AG08396 (cell line): ENCODE measurements at regions not wholly inside any gene's neighbourhood (a gene's known extent, or its start where the extent isn't known, plus 50 kb on each side); places are given as distances from the start of the nearest gene placed in this dataset.

Source experiments
- DNase-seq: peaks from one replicate; pipeline ENCODE4 v3.0.0; 2012; ENCODE audit warnings: low spot score, mixed read lengths

DNA sequence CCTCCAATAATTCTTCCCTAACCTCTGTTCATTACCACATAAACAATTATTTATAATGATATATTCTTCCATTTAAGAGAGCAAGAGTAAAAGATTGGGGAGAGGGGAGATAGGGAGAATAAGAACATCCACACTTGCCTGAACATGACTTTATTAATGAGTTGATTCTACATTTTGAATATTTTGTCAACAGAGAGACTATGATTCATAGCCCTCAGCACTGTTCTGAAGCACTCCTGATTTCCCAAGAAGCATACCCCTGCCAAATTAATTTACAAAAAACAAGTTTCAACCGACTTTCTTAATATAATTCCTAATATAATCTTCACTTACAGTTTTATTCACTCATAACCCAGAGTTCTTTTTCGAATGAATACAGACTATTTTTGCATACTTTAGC lies 828.8 kb downstream of the ROBO2 start:
- DNase-seq = no peak

DNA sequence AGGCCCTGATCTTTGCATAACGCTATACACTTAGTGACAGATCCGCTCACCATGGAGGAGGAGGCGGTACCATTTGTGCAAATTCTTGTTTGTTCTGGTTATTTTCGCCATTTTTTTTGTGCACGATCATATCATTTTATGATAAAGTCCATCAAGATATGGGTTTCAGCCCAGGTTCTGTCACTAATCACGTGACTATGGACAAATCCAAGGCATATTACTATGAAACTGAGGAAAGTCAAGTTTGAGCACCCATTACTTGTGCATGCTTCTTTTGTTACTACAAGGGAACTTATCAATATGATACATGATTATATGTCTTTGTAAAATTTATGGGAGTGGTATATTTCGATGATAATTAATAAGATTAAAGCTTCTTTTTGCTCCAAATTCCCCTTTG lies 829.5 kb downstream of the ROBO2 start:
- no peak for DNase-seq

DNA sequence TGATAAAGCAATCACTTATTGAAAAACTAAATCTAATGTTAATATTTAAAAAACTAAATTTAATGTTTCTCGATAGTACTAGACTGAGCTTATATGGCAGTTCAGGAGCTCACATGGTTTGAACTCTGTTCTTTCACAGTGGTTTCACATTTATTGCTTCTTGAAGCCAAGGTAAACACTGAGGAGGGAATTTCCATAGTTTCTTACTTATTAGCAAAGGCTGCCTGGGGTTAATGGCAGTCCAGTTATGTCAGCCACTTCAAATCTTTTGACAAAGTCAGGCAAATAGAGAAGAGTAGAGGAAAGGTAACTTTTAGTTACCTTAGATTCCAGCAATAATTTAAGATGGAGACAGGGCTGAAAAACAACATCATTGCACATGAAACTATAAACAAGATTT lies 831.5 kb downstream of the ROBO2 start:
- no peak for DNase-seq

DNA sequence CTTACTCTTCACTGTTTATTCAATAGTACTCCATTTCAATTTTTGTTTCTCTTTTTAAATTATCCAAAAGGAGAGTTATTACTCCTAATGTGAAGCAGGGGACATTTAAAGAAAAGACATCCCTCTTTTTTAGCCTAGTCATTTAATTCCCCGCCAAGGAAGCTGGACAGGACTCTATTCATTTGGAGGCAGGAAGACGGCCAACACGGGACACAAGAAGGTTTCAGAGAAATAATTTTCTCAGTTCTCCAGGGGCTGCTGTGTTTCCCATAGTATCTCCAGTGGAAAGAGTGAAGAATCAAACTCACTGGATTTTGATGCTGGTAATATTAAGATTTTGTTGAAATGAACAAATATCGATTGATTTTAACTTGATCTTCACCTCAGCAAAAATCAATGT lies 833.7 kb downstream of the ROBO2 start:
- no peak for DNase-seq

DNA sequence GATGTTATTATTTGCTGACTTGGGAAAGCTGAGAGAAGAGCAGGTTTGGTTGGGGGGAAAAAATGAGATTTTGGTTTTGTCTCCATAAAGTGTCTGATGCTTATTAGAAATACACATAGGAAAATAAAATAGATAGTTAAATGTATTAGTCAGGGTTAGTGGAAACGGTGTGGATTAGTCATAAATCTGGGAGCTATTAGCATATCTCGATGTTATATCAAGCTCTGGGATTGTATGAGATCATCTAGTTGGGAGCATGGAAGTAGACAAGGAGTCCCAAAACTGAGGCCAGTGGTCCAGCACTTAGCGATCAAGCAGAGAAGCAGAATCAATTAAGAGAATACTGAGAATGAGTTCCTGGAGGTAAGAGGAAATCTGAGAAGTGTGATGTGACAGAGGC lies 845.5 kb downstream of the ROBO2 start:
- no peak for DNase-seq

DNA sequence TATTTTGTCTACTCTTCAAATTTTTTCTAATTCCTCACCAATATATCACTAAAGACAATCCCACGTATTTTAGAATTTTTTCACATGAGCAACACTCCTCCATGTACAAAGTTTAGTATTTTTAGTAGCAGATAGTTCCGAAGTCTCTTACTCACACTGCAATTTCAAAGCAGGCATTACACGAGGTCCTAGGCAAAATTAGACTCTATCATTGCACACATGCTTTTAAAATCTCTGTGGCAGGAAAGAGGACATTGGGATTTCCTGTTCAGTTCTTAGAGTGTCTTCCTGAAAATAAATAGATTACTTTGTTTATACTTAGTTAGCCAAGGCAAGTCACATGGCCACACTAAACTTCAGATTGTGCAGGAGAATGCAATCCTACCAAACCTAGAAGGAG lies 847.7 kb downstream of the ROBO2 start:
- peak; percentile 2 for DNase-seq

DNA sequence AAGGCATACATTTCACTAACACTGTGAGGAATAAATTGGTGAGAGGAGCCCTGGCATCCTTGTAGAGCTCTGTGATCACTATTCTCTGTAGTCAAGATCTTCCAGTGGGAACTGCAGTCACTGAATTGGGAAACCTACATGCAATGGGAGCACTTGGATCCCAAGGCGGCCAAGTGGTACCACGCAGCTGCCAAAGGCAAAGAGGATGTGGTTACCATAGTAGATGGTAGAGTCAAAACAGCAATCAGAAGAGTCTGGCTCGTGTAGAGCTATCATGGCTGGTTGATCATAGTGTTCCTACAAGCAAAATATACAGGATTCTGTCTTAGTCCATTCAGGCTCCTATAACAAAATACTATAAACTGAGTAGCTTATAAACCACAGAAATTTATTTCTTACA lies 849.7 kb downstream of the ROBO2 start:
- DNase-seq = no peak

DNA sequence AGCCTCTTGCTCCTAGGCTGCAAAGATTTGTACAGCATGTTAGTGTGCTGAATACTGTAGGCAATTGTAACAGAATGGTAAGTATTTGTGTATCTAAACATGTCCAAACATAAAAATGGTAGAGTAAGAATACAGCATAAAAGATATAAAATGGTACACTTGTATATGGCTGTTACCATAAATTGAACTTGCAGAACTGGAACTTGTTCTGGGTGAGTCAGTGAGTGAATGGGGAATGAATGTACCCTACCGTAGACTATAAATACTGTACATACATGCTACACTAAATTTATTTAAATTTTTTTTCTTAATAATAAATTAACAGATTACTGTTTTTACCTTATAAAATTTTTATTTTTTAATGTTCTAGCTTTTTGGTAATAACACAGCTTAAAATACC lies 858.7 kb downstream of the ROBO2 start:
- no peak for DNase-seq

DNA sequence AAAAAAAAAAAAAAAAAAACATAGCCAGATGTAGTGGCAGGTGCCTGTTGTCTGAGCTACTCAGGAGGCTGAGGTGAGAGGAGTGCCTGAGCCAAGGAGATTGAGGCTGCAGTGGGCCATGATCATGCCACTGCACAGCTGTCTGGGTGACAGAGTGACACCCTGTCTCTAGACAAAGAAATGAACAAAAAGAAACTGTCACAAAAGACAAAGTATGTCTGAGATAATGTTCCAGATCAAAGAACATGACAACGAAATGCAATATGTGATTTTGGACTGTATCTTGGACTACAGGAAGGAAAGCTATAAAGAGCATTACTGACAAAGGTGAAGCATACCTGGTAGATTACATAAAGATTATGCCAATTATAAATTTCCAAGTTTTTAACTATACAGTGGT lies 862.8 kb downstream of the ROBO2 start:
- DNase-seq = no peak

DNA sequence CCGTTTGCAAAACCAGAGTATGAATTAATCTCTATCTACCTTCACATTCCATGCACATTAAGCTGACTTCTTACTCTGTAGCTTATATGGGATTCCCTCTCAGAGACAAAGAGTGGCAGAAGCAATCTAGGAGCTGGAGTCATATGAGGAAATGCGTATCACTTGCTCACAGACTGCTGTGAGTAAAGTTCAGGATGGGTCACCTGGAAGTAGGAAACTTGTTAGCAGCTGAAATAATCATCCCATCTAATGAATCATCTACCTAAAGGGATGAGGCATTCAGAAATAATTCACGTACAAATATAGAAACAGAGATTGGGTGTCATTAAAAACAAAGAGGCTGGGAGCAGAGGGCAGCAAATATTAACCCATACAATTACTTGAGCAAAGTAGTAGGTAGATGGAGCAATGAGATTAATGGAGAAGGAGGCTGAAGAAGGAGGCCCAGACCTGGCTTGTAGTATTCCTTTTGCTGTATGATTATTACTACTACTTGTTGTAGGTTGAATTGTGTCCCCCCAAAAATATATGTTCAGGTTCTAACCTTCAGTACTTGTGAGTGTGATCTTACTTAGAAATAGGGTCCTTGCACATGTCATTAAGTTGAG lies 866.3 kb downstream of the ROBO2 start:
- no peak for DNase-seq

DNA sequence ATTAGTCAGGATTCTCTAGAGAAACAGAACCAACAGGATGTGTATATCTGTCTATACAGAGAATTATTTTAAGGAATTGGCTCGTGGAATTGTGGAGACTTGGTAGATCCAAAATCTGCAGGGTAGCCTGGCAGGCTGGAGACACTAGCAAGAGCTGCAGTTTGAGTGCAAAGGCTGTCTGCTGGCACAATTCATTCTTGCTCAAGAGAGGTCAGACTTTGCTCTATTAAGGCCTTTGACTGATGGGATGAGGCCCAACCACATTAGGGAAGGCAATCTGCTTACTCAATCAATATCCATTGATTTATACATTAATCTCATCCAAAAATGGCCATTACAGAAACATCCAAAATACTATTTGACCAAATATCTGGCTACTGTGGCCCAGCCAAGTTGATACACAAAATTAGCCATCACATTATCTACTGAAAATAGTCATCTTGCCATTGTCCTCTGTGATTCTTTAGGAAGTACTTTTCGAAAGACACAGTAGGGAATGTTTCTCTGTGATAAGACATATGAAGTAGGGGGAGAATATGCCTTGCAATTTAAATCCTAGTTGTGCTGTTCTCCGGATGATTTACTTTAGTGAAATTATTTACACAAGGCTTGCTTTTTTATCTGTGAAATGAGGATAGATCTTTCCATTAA lies 873.8 kb downstream of the ROBO2 start:
- DNase-seq = no peak

DNA sequence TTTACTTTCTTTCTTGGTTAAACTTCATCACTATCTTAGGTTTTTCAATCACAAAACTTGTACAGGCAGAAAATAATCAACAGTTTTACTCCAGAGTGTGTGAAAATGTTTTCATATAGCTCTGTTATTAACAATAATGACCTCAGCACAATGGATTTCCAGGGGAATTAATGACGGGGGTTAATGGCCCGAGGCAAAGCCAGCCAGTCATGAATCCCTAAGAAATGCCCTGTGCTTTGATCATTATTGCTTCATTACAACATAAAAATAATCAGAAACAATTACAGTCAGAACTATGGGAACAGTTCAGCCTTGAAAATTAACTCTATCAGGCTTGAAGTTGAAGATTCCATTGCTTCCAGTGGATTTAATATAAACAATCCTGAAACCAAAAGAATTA lies 875.4 kb downstream of the ROBO2 start:
- no peak for DNase-seq

DNA sequence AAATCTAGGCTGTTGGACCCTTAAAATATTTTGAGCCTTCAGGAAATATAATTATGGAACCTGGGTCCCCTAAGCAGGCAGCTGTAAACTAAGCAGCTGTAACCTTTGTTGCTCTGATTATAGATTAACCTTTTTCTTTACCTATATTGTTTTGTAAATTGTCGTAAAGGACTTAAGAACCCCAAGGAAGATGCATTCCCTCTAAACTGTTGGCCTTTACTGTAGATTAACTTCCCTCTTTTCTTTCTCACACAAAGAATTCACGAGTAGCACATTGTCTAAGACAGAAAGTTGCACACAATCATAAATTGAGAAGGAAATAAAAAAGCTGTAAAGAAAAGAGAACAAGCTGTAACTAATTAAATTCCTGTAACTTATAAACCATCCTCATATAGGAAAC lies 877.3 kb downstream of the ROBO2 start:
- no peak for DNase-seq

DNA sequence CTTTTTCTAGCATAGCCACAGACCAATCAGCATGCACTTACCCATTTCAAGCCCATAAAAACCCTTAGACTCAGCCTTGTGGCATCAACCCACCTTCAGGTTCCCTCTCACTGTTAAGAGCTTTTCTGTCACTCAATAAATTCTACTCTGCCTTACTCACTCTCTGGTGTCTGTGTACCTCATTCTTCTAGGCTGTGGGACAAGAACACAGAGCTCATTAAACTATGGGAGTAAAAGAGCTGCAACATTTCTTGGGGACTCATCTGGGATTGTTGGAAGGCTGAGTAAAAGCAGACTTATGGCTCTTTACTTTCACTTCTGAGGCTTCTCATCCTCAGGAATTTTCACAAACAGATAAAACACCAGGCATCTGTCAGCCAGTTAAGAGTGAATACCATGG lies 879.3 kb downstream of the ROBO2 start:
- DNase-seq = no peak

DNA sequence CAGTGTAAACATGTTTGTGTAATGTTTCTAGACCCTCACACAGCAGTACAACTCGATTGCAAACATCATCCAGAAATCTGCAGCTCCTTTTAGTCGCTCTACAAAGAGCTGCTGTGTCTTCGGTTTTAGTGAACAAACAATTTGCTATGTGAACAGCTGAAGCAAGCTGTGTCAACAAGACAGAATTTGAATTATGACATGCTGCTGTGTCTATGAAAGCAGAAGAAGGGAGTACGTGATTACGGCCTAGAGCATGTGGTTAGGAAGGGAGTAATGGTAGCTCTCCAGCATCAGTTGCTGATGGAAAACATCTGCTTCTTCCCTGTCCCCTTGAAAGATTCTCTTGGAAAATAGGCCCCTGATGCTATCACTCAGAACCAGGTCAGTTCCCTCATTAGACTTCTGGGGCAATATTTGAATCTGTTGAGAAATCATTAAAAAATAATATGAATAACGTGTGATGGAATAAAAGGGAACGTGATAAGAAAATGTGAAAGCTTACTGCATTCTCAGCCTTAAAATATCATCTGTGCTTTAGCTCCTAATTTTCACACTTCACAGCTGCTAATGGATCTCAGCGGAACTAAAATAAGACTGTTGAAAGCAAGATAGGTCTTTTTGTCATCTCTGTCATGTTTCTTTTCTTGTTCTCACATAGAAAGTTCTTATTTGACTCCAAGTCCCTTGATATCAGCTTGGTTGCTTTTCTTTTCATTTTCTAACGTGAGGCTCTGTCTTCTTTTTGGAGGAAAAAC lies 891.5 kb downstream of the ROBO2 start:
- DNase-seq = no peak

DNA sequence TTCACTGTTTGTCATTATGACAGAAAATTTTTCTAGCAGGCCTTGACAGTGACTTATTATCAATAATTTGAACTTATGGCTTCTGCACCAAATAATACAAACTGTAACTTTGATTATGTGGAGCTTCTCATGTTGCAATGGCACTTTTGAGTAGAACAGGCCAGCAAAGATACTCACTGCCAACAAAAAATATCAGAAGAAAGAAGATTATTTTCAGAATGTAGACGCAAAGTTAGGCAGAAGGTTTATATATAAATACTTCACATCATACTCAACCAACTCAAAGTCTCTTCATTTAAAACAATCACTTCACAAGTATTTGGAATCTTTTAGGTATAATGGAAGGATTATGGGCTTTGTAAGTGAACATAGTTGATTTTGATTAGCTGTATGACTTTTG lies 893.0 kb downstream of the ROBO2 start:
- DNase-seq = no peak

DNA sequence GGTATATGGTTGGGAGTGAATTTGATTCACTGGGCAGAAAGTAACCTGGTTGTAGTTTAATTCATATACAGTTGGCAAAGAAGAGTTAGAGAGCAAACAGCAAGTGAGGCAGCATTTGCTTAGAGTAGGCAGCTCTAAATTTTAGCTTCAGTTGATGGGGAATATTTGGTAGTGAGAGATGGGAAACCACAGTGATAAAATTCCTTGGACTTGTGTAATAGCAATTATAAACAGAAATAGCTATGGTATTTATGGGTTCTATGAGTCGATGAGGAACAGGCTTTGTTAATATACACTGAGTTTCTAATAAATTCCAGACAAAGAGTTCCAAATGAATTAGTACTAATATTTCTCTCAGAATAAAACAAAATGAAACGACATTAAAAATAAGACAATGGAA lies 894.0 kb downstream of the ROBO2 start:
- DNase-seq = no peak

DNA sequence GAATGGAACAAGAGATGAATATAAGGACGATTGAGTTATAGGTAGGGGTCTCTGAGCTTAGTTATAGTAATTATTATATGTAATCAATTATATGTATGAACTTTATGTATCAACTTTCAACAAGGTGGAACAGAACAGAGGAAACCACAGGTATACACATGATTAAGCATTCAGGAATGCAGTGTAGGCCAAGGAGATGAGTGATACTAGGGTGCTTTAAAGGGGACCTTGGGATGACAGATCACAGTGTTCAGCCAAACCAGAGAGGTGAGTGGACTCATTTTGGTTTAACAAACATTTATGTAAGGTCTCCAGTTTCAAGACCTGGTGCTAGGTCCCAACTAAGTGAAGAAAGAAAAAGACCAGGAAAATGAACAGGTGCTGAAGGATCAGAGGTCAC lies 895.5 kb downstream of the ROBO2 start:
- DNase-seq = no peak

DNA sequence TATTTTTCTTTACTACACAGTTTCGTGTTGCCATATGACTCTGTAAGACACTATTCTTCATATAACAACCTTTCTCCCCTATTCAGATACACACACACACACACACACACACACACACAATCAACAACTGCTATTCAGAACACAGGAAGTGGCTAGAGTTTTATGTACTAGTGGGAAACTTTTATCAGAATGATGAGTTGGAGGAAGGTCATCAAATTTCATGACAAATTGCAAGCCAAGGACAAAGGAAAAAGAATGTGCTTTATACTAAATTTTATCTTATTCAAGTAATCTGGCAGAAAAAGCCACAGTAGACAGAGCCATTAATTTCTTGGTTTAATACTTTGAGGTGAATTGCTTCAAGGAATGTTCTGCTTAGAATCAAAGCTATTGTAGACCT lies 899.8 kb downstream of the ROBO2 start:
- DNase-seq = no peak

DNA sequence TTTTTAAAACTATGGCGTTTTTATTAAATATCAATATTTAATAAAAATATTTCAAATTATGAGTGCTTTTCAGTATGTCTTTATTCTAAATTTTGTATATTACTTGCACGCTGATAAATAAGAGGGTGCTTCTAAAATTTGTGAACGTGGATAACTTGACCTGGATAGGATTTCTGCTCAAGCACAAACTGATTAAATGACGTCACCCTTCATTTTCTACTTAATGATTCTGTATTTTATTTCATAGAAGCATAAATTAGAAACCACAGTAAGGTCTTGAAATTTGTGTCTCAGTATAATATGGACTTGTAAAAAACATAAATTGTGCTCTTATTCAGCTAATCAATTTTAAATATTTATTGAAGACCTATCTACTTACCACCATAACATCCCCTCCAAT lies 903.7 kb downstream of the ROBO2 start:
- no peak for DNase-seq

DNA sequence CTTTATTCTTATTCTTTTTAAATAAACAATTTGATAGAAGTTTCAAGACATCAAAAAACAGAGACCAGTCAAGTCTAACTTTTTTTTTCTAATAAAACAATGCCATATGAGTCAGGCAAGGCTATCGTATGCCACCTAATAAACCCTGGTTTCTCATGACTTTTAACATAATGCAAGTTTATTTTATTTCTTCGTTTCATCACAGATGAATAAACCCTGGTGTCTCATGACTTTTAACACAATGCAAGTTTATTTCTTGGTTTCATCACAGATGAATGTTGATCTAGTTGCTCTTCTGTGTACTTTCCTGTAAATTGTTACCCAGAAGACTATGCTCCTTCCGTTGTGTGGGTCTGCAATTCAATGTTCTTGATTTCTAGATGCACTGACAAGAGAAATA lies 905.4 kb downstream of the ROBO2 start:
- DNase-seq = no peak

DNA sequence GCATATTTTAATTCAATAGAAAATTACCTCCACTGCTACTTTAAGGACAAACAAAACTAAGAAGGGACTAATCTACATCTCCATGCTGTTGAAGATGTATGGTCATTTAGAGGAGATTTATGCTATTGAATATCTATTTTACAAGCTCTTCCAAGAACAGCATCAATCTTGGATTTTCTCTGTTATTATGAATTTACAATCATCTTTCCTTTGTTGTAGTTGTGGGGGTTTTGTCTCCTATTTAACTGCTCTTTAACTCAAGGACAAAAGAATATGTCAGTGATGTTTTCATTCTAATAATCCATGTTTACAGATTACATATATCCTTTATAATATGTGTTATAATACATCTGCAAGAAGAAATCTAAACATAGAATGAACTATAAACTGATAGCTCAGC lies 907.8 kb downstream of the ROBO2 start:
- DNase-seq = no peak

DNA sequence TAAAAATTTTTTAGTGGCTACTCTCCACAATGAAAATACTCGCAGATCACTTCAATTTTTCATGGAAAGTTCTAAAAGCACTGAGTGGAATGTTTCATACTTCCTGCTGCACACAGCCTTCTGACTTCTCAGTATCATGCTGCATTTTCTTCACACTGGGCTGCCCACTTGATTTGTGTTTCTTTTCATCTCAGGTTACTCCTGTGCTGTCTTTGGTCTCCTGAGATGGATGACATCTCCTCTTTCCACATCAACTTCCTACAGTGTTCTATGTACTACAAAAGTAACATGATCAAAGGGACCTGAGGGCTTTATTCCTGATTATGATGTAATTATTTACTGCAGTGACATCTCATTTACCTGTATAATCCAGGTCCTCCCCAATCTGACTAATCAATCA lies 927.7 kb downstream of the ROBO2 start:
- DNase-seq = no peak

DNA sequence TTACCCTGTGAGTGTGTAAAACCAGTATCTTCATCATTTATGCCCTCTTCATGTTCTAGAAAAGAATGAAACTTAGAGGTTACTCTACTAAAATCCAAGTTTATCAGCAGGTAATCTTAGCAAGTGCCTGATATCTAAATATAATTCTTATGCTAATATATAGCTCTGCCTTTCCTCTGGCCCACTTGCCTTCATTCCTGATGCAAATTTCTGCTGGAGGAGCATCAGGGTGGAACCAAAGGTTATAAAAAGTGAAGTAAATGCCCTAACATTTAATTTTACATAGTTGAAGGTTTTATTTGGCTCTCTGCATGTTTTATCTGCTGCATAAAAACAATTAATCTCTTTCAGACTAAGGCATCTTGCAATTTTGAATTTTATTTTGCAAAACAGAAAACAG lies 936.2 kb downstream of the ROBO2 start:
- no peak for DNase-seq
